ENCODE measurements at regions not wholly inside any gene's neighbourhood (a gene's known extent, or its start where the extent isn't known, plus 50 kb on each side); places are given as distances from the start of the nearest gene placed in this dataset.

- Histone ChIP-seq H3K27ac (no peak overlapping the region), H3K4me3 (no peak overlapping the region), H3K27me3 (no peaks in the 10 kb centered on the region), H3K4me1 (no peaks in the 10 kb centered on the region), H3K36me3 (no peaks in the 10 kb centered on the region), H3K9me3 (no peaks in the 10 kb centered on the region)
- TF ChIP-seq EP300 (IDR thresholded peaks at IDR 0.05), result no peak
- WGBS, 2 donors (ENCODE audit: low coverage in 1 of 2), result 82 to 91% methylated on average over 5 of the region's 5 CpGs
- no peak for ATAC-seq
Observed at GRCh38 chr4:156584100-156584499, 387.5 kb downstream of the PDGFC start.

GRCh38 chr4:156583265-156583664, 388.3 kb downstream of the PDGFC start:
- no peak overlapping the region for H3K4me3 ChIP-seq
- TF ChIP-seq POLR2AphosphoS5 (IDR thresholded peaks at IDR 0.05), result no peak
- TF ChIP-seq POLR2A (IDR thresholded peaks at IDR 0.05), result no peak
- H3K27ac ChIP-seq, result no peak overlapping the region
- no peaks in the 10 kb centered on the region for H3K4me1 ChIP-seq
- no peaks in the 10 kb centered on the region for H3K9me3 ChIP-seq
- no peak for ATAC-seq
- H3K27me3 ChIP-seq, result no peaks in the 10 kb centered on the region
- H3K36me3 ChIP-seq, result no peaks in the 10 kb centered on the region
- WGBS, 2 donors (ENCODE audit: low coverage in 1 of 2), result 80 to 93% methylated on average over 2 of the region's 2 CpGs

- Histone ChIP-seq H3K4me3 (no peak overlapping the region), H3K4me1 (no peaks in the 10 kb centered on the region), H3K9me3 (no peaks in the 10 kb centered on the region), H3K27me3 (no peaks in the 10 kb centered on the region), H3K36me3 (no peaks in the 10 kb centered on the region), H3K27ac (no peak overlapping the region)
- WGBS, 2 donors (ENCODE audit: low coverage in 1 of 2), result 33 to 50% methylated on average over 3 of the region's 3 CpGs
- TF ChIP-seq POLR2AphosphoS5 (IDR thresholded peaks at IDR 0.05), result no peak
- no peak for TF ChIP-seq CTCF (IDR thresholded peaks at IDR 0.05)
- ATAC-seq, result no peak
Observed at GRCh38 chr4:156581282-156582063, 390.1 kb downstream of the PDGFC start.

- no peak overlapping the region for H3K27ac ChIP-seq
Observed at GRCh38 chr4:156578713-156579112, 392.9 kb downstream of the PDGFC start.

GRCh38 chr4:156578005-156578404, 393.6 kb downstream of the PDGFC start:
- no peaks in the 10 kb centered on the region for H3K27me3 ChIP-seq
- TF ChIP-seq POLR2A (IDR thresholded peaks at IDR 0.05) (no peak), CTCF (IDR thresholded peaks at IDR 0.05) (no peak), EP300 (IDR thresholded peaks at IDR 0.05) (no peak), POLR2AphosphoS5 (IDR thresholded peaks at IDR 0.05) (no peak)
- H3K36me3 ChIP-seq, result no peaks in the 10 kb centered on the region
- no peaks in the 10 kb centered on the region for H3K4me1 ChIP-seq
- H3K4me3 ChIP-seq, result no peak overlapping the region
- no peak overlapping the region for H3K27ac ChIP-seq
- ATAC-seq, result no peak
- WGBS, 2 donors (ENCODE audit: low coverage in 1 of 2), result 52 to 60% methylated on average over 4 of the region's 4 CpGs
- H3K9me3 ChIP-seq, result no peaks in the 10 kb centered on the region

More at GRCh38 chr4:156578713-156579112, 392.9 kb downstream of the PDGFC start:
- H3K4me1 ChIP-seq, result no peaks in the 10 kb centered on the region
- ATAC-seq, result no peak
- TF ChIP-seq EP300 (IDR thresholded peaks at IDR 0.05), result no peak
- TF ChIP-seq CTCF (IDR thresholded peaks at IDR 0.05), result no peak
- TF ChIP-seq POLR2A (IDR thresholded peaks at IDR 0.05), result no peak
- TF ChIP-seq POLR2AphosphoS5 (IDR thresholded peaks at IDR 0.05), result no peak
- H3K9me3 ChIP-seq, result no peaks in the 10 kb centered on the region
- H3K27me3 ChIP-seq, result no peaks in the 10 kb centered on the region
- no peaks in the 10 kb centered on the region for H3K36me3 ChIP-seq
- H3K4me3 ChIP-seq, result no peak overlapping the region

GRCh38 chr4:156576946-156577345, 394.7 kb downstream of the PDGFC start:
- no peaks in the 10 kb centered on the region for H3K27me3 ChIP-seq
- no peaks in the 10 kb centered on the region for H3K9me3 ChIP-seq
- no peak overlapping the region for H3K27ac ChIP-seq
- WGBS, 2 donors (ENCODE audit: low coverage in 1 of 2), result 36 to 93% methylated on average over 1 to 2 of the region's 2 CpGs
- no peak overlapping the region for H3K4me3 ChIP-seq
- H3K36me3 ChIP-seq, result no peaks in the 10 kb centered on the region
- H3K4me1 ChIP-seq, result no peaks in the 10 kb centered on the region
- TF ChIP-seq EP300 (IDR thresholded peaks at IDR 0.05), result no peak
- TF ChIP-seq POLR2A (IDR thresholded peaks at IDR 0.05), result no peak
- TF ChIP-seq CTCF (IDR thresholded peaks at IDR 0.05), result no peak
- TF ChIP-seq POLR2AphosphoS5 (IDR thresholded peaks at IDR 0.05), result no peak
- ATAC-seq, result no peak

All from gastroesophageal sphincter (tissue), 4 donors.